NCI-H1092 treated with DMSO at 0.1 percent for 48 hours (cell line): ENCODE measurements at regions not wholly inside any gene's neighbourhood (a gene's known extent, or its start where the extent isn't known, plus 50 kb on each side); places are given as distances from the start of the nearest gene placed in this dataset.

Source experiments
- DNase-seq: peaks from one replicate; lab custom pipeline; 2025; lab: John Stamatoyannopoulos, UW

- DNase-seq = no peak
Measured at GRCh38 chr5:116848954-116849581, 274.4 kb upstream of the SEMA6A start.

GRCh38 chr5:116847960-116848359 is 273.3 kb upstream of the SEMA6A start:
- no peak for DNase-seq

- DNase-seq = no peak
Measured at GRCh38 chr5:116844015-116844414, 269.4 kb upstream of the SEMA6A start.

GRCh38 chr5:116842514-116842961 is 267.9 kb upstream of the SEMA6A start:
- DNase-seq = no peak

GRCh38 chr5:116841734-116842133 is 267.1 kb upstream of the SEMA6A start:
- DNase-seq = no peak

GRCh38 chr5:116838011-116838536 is 263.5 kb upstream of the SEMA6A start:
- no peak for DNase-seq

GRCh38 chr5:116834796-116835515 is 260.3 kb upstream of the SEMA6A start:
- no peak for DNase-seq

- DNase-seq = no peak
Measured at GRCh38 chr5:116830079-116830478, 255.5 kb upstream of the SEMA6A start.

GRCh38 chr5:116827078-116827477 is 252.5 kb upstream of the SEMA6A start:
- no peak for DNase-seq

GRCh38 chr5:116825486-116825885 is 250.9 kb upstream of the SEMA6A start:
- no peak for DNase-seq

GRCh38 chr5:116824751-116825438 is 250.3 kb upstream of the SEMA6A start:
- no peak for DNase-seq

- no peak for DNase-seq
Measured at GRCh38 chr5:116814626-116815385, 240.2 kb upstream of the SEMA6A start.

GRCh38 chr5:116813906-116814305 is 239.3 kb upstream of the SEMA6A start:
- no peak for DNase-seq

- no peak for DNase-seq
Measured at GRCh38 chr5:116813356-116813755, 238.7 kb upstream of the SEMA6A start.

- DNase-seq = no peak
Measured at GRCh38 chr5:116810951-116811350, 236.3 kb upstream of the SEMA6A start.

- DNase-seq = no peak
Measured at GRCh38 chr5:116806836-116807235, 232.2 kb upstream of the SEMA6A start.

GRCh38 chr5:116799401-116799800 is 224.8 kb upstream of the SEMA6A start:
- no peak for DNase-seq

- DNase-seq = no peak
Measured at GRCh38 chr5:116795189-116795588, 220.6 kb upstream of the SEMA6A start.

- DNase-seq = no peak
Measured at GRCh38 chr5:116789522-116789921, 214.9 kb upstream of the SEMA6A start.

GRCh38 chr5:116788851-116789403 is 214.3 kb upstream of the SEMA6A start:
- no peak for DNase-seq

GRCh38 chr5:116787570-116787969 is 212.9 kb upstream of the SEMA6A start:
- DNase-seq = no peak

- DNase-seq = no peak
Measured at GRCh38 chr5:116785106-116785505, 210.5 kb upstream of the SEMA6A start.
